OCI-LY3 (cell line): ENCODE measurements at regions not wholly inside any gene's neighbourhood (a gene's known extent, or its start where the extent isn't known, plus 50 kb on each side); places are given as distances from the start of the nearest gene placed in this dataset.

Experiments
- CTCF ChIP-seq: fragments of 200-600, 300-600 bp; sonication (generic); IDR thresholded peaks from 2 replicates; pipeline ENCODE4 v1.5.1; 2014; ENCODE audit warnings: antibody characterized with exemption, low read length, low read depth
- EZH2phosphoT487 ChIP-seq: fragments of 200-600 bp; shearing (Covaris generic); IDR thresholded peaks from 2 replicates; pipeline ENCODE4 v1.6.1; 2018; ENCODE audit warnings: antibody characterized with exemption, mixed run types, low read depth

- TF ChIP-seq CTCF (no peak), EZH2phosphoT487 (no peak)
Measured at GRCh38 chr11:86119077-86119476, 50.2 kb upstream of the PICALM start.
